IPS-15b (cell line): ENCODE measurements at regions not wholly inside any gene's neighbourhood (a gene's known extent, or its start where the extent isn't known, plus 50 kb on each side); places are given as distances from the start of the nearest gene placed in this dataset.

ENCODE experiments used
- H3K27me3 ChIP-seq: one replicate; pipeline ENCODE4 v1.6.1; 2013; ENCODE audit warnings: low read length; ENCODE audit not compliant: control insufficient read depth, insufficient read depth
- H3K36me3 ChIP-seq: one replicate; pipeline ENCODE4 v1.6.1; 2013; ENCODE audit warnings: low read length; ENCODE audit not compliant: control insufficient read depth, insufficient read depth
- H3K4me1 ChIP-seq: one replicate; pipeline ENCODE4 v1.6.1; 2013; ENCODE audit warnings: mild to moderate bottlenecking, low read length; ENCODE audit not compliant: control insufficient read depth, insufficient read depth
- H3K4me3 ChIP-seq: one replicate; pipeline ENCODE4 v1.5.1; 2013; ENCODE audit warnings: low read depth, low read length
- H3K9ac ChIP-seq: one replicate; pipeline ENCODE4 v1.6.1; 2013; ENCODE audit warnings: low read depth, mild to moderate bottlenecking, low read length
- H3K9me3 ChIP-seq: one replicate; pipeline ENCODE4 v1.6.1; 2013; ENCODE audit warnings: mild to moderate bottlenecking, low read length; ENCODE audit not compliant: control insufficient read depth, insufficient read depth

DNA sequence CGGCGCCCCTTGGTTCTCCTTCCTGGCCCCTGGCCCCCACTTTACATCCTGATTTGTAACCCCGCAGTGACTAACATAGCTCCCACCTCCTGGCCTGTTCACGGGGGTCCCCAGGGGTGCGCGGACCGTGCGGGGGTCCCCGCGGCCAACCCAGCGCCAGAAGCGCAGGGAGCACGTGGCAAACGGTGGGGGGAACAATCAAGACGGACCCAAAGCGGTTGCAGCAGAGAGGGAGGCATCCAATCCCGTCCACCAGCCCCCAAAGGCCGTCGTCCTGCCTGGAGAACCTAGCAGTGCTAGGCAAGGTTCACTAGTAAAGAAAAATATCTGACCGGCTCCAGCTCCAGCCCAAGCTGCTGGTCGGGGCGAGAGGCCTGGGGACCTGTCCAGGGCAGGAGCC lies 201.5 kb downstream of the AUH start:
- peaks cover 8% of the 10 kb centered on the region for H3K4me1 ChIP-seq
- H3K4me3 ChIP-seq, result no peak overlapping the region
- no peaks in the 10 kb centered on the region for H3K9me3 ChIP-seq
- H3K27me3 ChIP-seq, result peaks cover 2% of the 10 kb centered on the region
- no peak overlapping the region for H3K9ac ChIP-seq
- H3K36me3 ChIP-seq, result no peaks in the 10 kb centered on the region

DNA sequence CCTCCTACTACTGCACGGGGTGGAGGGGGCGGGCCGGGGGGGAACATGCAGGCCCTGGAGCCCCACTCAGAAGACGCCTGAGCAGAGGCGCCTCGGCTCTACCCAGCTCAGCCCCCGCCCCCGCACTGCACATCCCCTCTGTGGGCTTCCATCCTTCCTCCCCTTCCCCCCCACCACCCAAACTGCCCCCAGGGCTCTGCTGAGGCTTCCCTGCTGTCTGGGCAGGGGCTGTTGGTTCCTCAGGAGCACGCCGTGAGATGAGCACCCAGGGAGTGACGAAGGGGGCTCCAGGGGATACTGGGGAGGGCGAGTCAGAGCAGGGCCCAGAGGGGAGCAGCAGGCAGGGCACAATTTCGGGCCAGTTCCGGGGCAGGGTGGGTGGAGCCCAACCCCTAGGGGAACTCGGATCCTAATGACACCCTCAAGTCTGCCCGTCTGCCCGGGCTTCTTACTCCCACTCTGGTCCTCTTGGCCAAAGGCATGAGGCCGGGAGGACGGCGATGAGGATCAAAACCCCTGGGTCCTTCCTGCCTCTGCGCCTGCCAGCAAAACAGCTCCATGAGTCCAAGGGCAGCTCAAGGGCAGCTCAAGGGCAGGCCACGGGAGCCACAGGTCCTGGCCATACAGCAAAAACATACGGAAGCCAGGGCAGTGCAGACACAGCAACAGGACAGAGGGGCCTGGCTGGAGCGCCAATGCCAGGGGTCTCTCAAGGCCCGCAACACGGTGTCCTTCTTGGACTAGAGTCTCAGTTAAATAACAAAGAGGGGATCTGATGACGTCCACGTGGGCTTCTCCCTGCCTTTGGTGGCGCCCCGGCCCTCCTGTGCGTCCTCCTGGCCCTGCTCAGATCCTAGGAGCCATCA lies 200.9 kb downstream of the AUH start:
- H3K36me3 ChIP-seq, result no peaks in the 10 kb centered on the region

GRCh38 chr9:91161465-91162300 lies 200.0 kb downstream of the AUH start:
- H3K4me3 ChIP-seq, result no peak overlapping the region
- no peaks in the 10 kb centered on the region for H3K9me3 ChIP-seq
- peaks cover 2% of the 10 kb centered on the region for H3K27me3 ChIP-seq
- no peaks in the 10 kb centered on the region for H3K36me3 ChIP-seq
- H3K4me1 ChIP-seq, result peaks cover 9% of the 10 kb centered on the region
- H3K9ac ChIP-seq, result no peak overlapping the region

More for the DNA sequence above, 200.9 kb downstream of the AUH start:
- Histone ChIP-seq H3K9ac (no peak overlapping the region), H3K27me3 (peaks cover 2% of the 10 kb centered on the region), H3K9me3 (no peaks in the 10 kb centered on the region), H3K4me3 (no peak overlapping the region), H3K4me1 (peaks cover 8% of the 10 kb centered on the region)

GRCh38 chr9:91162311-91162710 lies 199.4 kb downstream of the AUH start:
- Histone ChIP-seq H3K4me1 (peaks cover 10% of the 10 kb centered on the region), H3K27me3 (peaks cover 2% of the 10 kb centered on the region), H3K36me3 (no peaks in the 10 kb centered on the region), H3K9me3 (no peaks in the 10 kb centered on the region), H3K4me3 (no peak overlapping the region), H3K9ac (no peak overlapping the region)

GRCh38 chr9:91162784-91163443 lies 198.8 kb downstream of the AUH start:
- Histone ChIP-seq H3K27me3 (peaks cover 2% of the 10 kb centered on the region), H3K9ac (no peak overlapping the region), H3K9me3 (no peaks in the 10 kb centered on the region), H3K36me3 (no peaks in the 10 kb centered on the region), H3K4me1 (peaks cover 10% of the 10 kb centered on the region), H3K4me3 (no peak overlapping the region)

DNA sequence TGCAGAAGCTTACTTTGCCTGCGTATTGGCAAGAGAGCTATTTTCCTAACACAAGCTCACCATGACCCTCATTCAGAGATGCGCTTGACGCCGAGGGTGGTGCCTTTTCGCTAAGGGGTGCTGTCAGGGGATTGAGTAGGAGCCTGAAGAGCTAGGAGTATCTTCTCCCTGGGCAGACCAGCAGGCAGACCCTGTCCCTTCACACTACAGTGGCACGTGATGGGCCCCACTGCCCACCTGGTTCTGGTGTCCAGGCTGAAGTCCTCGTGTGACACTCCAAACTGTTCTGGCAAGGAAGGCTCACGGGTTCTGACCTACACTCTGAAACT lies 198.3 kb downstream of the AUH start:
- peaks cover 2% of the 10 kb centered on the region for H3K27me3 ChIP-seq
- no peak overlapping the region for H3K9ac ChIP-seq
- H3K4me3 ChIP-seq, result no peak overlapping the region
- no peaks in the 10 kb centered on the region for H3K36me3 ChIP-seq
- peaks cover 10% of the 10 kb centered on the region for H3K4me1 ChIP-seq
- no peaks in the 10 kb centered on the region for H3K9me3 ChIP-seq

- no peak overlapping the region for H3K9ac ChIP-seq
- peaks cover 2% of the 10 kb centered on the region for H3K27me3 ChIP-seq
- no peaks in the 10 kb centered on the region for H3K36me3 ChIP-seq
- H3K4me1 ChIP-seq, result peaks cover 10% of the 10 kb centered on the region
- no peak overlapping the region for H3K4me3 ChIP-seq
- H3K9me3 ChIP-seq, result no peaks in the 10 kb centered on the region
Measured at GRCh38 chr9:91163773-91164471, 197.8 kb downstream of the AUH start.
